B cell (primary cell): ENCODE measurements at regions not wholly inside any gene's neighbourhood (a gene's known extent, or its start where the extent isn't known, plus 50 kb on each side); places are given as distances from the start of the nearest gene placed in this dataset.

Experiments
- CTCF ChIP-seq: fragments of 200-600 bp; IDR thresholded peaks from one replicate; pipeline ENCODE4 v1.8.0; 2022; ENCODE audit warnings: antibody characterized with exemption, mild to moderate bottlenecking
- EZH2 ChIP-seq: IDR thresholded peaks from 2 replicates; pipeline ENCODE4 v1.6.1; 2012; ENCODE audit warnings: borderline replicate concordance, low read depth, mild to moderate bottlenecking, moderate library complexity, low read length; ENCODE audit not compliant: insufficient read depth, poor library complexity, severe bottlenecking

DNA sequence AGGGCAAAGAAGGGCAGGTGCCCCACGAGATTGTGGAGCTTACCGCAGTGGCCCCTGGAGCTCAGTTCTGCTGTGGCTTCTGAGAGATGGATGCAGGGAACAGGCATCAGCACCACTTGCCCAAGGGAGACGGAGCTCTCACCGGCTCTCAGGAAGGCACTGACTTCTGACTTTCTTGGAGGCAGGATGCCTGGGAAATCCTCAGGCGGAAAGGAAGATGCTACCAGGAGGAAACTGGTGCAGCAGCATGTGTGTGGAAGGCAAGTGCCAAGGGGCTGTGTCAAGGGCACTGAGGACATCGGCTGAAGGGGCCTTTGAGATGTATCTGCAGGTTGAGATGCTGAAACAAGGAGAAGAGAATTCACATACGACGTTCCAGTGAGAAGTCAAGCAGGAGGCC, 64.0 kb downstream of the FOXA2 start:
- TF ChIP-seq CTCF (no peak), EZH2 (no peak)
